Heart left ventricle (tissue), 13 donors: ENCODE measurements at regions not wholly inside any gene's neighbourhood (a gene's known extent, or its start where the extent isn't known, plus 50 kb on each side); places are given as distances from the start of the nearest gene placed in this dataset.

ENCODE experiments used
- POLR2A ChIP-seq, 2 donors: fragments of 450-650 bp; IDR thresholded peaks; one replicate each; pipeline ENCODE4 v1.6.1; 2017; ENCODE audit warnings: antibody characterized with exemption in 2 of 2, mild to moderate bottlenecking in 2 of 2, moderate library complexity in 2 of 2
- TF ChIP-seq, protein P1 (sequence below), 12 donors: fragments of 200-600 bp; sonication (generic) in 4 of 12; IDR thresholded peaks; one replicate each; pipeline versions ENCODE4 v1.5.0 to v1.8.0; 2018 to 2022; ENCODE audit warnings: antibody characterized with exemption in 12 of 12, mild to moderate bottlenecking in 5 of 12
- donor health status: ischemic (EF 13 %, LVEDD 7.1; RV severe dilation, severe dysfunction).
- donor health status: DM: no; HTN: yes; CAD: no.
- donor health status: DM: no; HTN: no; CAD: no.
- donor health status: ischemic (EF 25% LVEDD 6.9; RV normal size, moderate dysfunction).
- donor health status: ischemic (EF 25% LVEDD 5.7; RV mildly dilated, moderate dysfunction).
- donor health status: ischemic (EF 35%, LVEDD 5.7; RV mildly dilated, moderate dysfunction).
- donor health status: nonischemic (EF 11% LVEDD 7.7; RV severe dilation, severe dysfunction).
- donor health status: DM: yes; HTN: yes; CAD: no.
- donor health status: PGD.
- donor health status: ischemic (EF 29% LVEDD 5.4; RV normal size, mild dysfunction).
- donor health status: nonischemic (EF 23%, LVEDD 6.1; RV moderate dilation, normal function).

DNA sequence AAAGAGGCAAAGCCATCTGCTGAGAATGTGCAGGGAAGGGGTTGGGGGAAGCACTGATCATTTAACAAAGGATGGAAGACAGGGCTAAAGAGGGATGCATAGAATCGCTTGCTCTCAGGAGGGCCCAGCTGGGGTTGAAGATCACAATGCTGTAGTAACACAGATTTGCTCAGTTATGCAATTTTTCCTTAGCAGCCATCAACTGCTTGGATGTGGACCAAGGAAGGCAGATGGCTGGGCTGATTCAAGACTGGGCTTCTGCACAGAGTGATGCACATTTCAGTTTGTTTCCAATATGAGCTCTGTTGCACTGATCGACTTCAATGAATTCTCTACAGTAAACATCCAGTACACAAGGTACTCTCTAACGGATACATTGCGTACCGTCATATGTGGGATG lies 127.8 kb upstream of the TBL1X start:
- TF ChIP-seq, protein P1, sequence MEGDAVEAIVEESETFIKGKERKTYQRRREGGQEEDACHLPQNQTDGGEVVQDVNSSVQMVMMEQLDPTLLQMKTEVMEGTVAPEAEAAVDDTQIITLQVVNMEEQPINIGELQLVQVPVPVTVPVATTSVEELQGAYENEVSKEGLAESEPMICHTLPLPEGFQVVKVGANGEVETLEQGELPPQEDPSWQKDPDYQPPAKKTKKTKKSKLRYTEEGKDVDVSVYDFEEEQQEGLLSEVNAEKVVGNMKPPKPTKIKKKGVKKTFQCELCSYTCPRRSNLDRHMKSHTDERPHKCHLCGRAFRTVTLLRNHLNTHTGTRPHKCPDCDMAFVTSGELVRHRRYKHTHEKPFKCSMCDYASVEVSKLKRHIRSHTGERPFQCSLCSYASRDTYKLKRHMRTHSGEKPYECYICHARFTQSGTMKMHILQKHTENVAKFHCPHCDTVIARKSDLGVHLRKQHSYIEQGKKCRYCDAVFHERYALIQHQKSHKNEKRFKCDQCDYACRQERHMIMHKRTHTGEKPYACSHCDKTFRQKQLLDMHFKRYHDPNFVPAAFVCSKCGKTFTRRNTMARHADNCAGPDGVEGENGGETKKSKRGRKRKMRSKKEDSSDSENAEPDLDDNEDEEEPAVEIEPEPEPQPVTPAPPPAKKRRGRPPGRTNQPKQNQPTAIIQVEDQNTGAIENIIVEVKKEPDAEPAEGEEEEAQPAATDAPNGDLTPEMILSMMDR (IDR thresholded peaks at IDR 0.05), result no peak
- TF ChIP-seq POLR2A (IDR thresholded peaks at IDR 0.05), result no peak
